Motor neuron (in vitro differentiated cells): ENCODE measurements at regions not wholly inside any gene's neighbourhood (a gene's known extent, or its start where the extent isn't known, plus 50 kb on each side); places are given as distances from the start of the nearest gene placed in this dataset.
"Not testable (repeated sequence)": the region's sequence is repeated elsewhere in the genome, so short reads cannot be mapped to it uniquely, and the experiment has no call there.

Source experiments
- ATAC-seq, 8 experiments: fragments of 200-7000 bp; cut with Tn5 transposase; replicated peaks in 6 of 8; 2 replicates each; pipeline ENCODE4 v1.8.0; 2021; ENCODE audit warnings: mild to moderate bottlenecking in 8 of 8, moderate library complexity in 8 of 8
- H3K27ac ChIP-seq, 2 donors: fragments of 250-450 bp; sonication (Bioruptor Pico); 2 replicates each; pipeline ENCODE4 v1.9.0; 2021; ENCODE audit warnings: antibody characterized with exemption in 2 of 2, mild to moderate bottlenecking in 2 of 2, moderate library complexity in 1 of 2
- H3K4me1 ChIP-seq, 2 donors: fragments of 250-450 bp; sonication (Bioruptor Pico); replicated peaks in 1 of 2; 2 replicates each; pipeline ENCODE4 v1.6.1; 2021; ENCODE audit warnings: antibody characterized with exemption in 2 of 2, mild to moderate bottlenecking in 2 of 2, moderate library complexity in 1 of 2
- H3K4me3 ChIP-seq, 5 donors: fragments of 250-450 bp; sonication (Bioruptor Pico); 2 replicates each; pipeline ENCODE4 v1.9.0; 2021; ENCODE audit warnings: antibody characterized with exemption in 5 of 5, mild to moderate bottlenecking in 5 of 5, moderate library complexity in 4 of 5
- WGBS, 10 experiments: fragments of 450-650 bp; shearing (Covaris generic); methylation state at CpG; one replicate each; pipeline ENCODE4 v1.0.0; 2022; 5-methylcytosine and 5-hydroxymethylcytosine counted together
- in situ Hi-C, 9 experiments: fragments of 400-800 bp; cut with MboI; loops; one replicate each; pipeline ENCODE4 v1.15.0; 2021; ENCODE audit warnings: low sequenced_read_pairs in 9 of 9, low pct_unique_long_range_greater_than_20kb in 2 of 9; ENCODE audit not compliant: unreplicated experiment in 9 of 9

- 40 to 95% (median 70%) methylated on average over 1 to 4 of the region's 23 CpGs; no CpG with 5 or more reads in 6 of the 10 experiments for WGBS, 10 experiments
- no peak for ATAC-seq
- in situ Hi-C loops, result no loop called here
- Histone ChIP-seq H3K4me3 (no peak overlapping the region), H3K4me1 (no peaks in the 10 kb centered on the region), H3K27ac (no peak overlapping the region)
Observed at GRCh38 chr13:109318945-109319590, 467.3 kb downstream of the IRS2 start.

- Histone ChIP-seq H3K4me1 (no peaks in the 10 kb centered on the region), H3K27ac (no peak overlapping the region), H3K4me3 (no peak overlapping the region)
- 43 to 100% (median 94%) methylated on average over 2 to 3 of the region's 4 CpGs; no CpG with 5 or more reads in 5 of the 10 experiments for WGBS, 10 experiments
- ATAC-seq, result no peak
- in situ Hi-C loops, result no loop called here
Observed at GRCh38 chr13:109315481-109315880, 470.9 kb downstream of the IRS2 start.

DNA sequence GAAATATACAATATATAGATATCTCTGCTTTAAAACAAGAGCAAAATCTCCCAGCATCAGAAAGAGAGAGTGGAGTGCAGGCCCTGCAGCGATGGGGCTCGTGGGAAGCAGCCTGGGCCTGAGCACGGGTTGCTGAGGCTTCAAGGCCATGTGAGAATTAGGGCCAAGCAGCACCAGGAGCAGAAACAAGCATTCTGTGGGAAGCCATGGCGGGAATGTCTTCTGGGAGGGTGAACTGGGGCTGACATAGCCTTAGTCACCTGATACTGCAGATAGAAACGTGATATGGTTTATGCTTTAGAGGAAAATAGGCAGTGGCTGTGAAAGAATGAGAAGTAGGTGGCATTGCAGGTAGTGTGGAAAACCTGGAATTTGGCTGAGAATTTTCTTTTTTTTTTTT lies 472.3 kb downstream of the IRS2 start:
- no peak overlapping the region for H3K4me3 ChIP-seq
- H3K4me1 ChIP-seq, result no peaks in the 10 kb centered on the region
- WGBS, 10 experiments, result 20 to 96% (median 81%) methylated on average over 2 to 5 of the region's 5 CpGs
- H3K27ac ChIP-seq, result no peak overlapping the region
- in situ Hi-C loops, result no loop called here
- ATAC-seq, result no peak

DNA sequence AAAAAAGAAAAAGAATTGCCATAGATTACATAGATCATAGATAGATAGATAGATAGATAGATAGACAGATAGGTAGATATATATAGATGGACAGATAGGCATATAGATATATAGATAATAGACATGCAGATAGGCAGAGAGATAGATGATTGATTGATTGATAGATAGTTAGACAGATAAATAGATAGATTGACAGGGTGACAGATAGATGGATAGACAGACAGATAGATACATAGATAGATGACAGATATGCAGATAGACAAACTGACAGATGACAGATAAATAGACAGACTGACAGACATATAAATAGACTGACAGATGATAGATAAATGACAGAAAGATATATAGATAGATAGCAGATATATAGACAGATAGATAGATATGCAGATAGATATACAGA lies 474.0 kb downstream of the IRS2 start:
- in situ Hi-C loops, result no loop called here
- H3K27ac ChIP-seq, result no peak overlapping the region
- no peak overlapping the region for H3K4me3 ChIP-seq
- no peak for ATAC-seq
- H3K4me1 ChIP-seq, result no peaks in the 10 kb centered on the region

DNA sequence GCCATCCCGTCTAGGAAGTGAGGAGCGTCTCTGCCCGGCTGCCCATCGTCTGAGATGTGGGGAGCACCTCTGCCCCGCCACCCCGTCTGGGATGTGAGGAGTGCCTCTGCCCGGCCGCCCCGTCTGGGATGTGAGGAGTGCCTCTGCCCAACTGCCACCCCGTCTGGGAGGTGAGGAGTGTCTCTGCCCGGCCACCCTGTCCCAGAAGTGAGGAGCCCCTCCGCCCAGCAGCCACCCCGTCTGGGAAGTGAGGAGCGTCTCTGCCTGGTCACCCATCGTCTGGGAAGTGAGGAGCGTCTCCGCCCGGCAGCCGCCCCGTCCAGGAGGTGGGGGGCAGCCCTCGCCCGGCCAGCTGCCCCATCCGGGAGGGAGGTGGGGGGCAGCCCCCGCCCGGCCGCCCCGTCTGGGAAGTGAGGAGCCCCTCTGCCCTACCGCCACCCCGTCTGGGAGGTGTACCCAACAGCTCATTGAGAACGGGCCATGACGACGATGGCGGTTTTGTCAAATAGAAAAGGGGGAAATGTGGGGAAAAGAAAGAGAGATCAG lies 474.9 kb downstream of the IRS2 start:
- H3K27ac ChIP-seq, in situ Hi-C loops, H3K4me3 ChIP-seq, H3K4me1 ChIP-seq, ATAC-seq: not testable (repeated sequence)
- WGBS, 10 experiments, result no CpG with 5 or more reads among the region's 33 CpGs

GRCh38 chr13:109309625-109310363 lies 476.6 kb downstream of the IRS2 start:
- H3K4me1 ChIP-seq, result no peaks in the 10 kb centered on the region
- WGBS, 10 experiments, result 40 to 88% (median 81%) methylated on average over 2 to 11 of the region's 12 CpGs; no CpG with 5 or more reads in 1 of the 10 experiments
- ATAC-seq, result peak in 1 of 8 experiments; percentile 46
- in situ Hi-C loops, result no loop called here
- H3K27ac ChIP-seq, result no peak overlapping the region
- no peak overlapping the region for H3K4me3 ChIP-seq

- ATAC-seq, result no peak
- no peak overlapping the region for H3K27ac ChIP-seq
- in situ Hi-C loops, result no loop called here
- H3K4me1 ChIP-seq, result no peaks in the 10 kb centered on the region
- WGBS, 10 experiments, result 23 to 100% (median 78%) methylated on average over 1 to 4 of the region's 6 CpGs; no CpG with 5 or more reads in 2 of the 10 experiments
- H3K4me3 ChIP-seq, result no peak overlapping the region
Observed at GRCh38 chr13:109307027-109307426, 479.4 kb downstream of the IRS2 start.

- WGBS, 10 experiments, result 0 to 96% (median 53%) methylated on average over 1 to 5 of the region's 5 CpGs; no CpG with 5 or more reads in 4 of the 10 experiments
- no peak overlapping the region for H3K4me3 ChIP-seq
- H3K4me1 ChIP-seq, result peaks cover 0 to 6% of the 10 kb centered on the region in 2 donors
- in situ Hi-C loops, result no loop called here
- ATAC-seq, result no peak
- H3K27ac ChIP-seq, result no peak overlapping the region
Observed at GRCh38 chr13:109301726-109302125, 484.7 kb downstream of the IRS2 start.

DNA sequence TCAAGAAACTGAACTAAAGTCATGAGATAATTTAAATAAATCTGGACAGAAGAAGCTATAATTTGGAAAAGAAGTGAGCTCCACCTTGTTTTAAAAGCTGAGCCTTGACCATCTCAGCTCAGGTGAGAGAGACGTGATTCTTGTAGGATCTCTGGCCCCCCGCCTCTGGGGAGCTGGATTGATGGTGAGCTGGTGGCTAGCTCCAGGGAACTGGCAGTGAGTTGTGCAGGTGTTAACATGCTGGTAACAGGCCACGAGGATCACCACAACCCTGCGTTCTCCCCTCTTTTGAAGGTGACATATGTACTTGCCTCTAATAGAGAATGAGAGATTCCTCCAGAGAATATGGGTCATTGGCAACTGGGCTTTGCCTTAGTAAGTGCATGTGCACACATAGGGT lies 485.1 kb downstream of the IRS2 start:
- Histone ChIP-seq H3K4me1 (peaks cover 0 to 6% of the 10 kb centered on the region in 2 donors), H3K4me3 (no peak overlapping the region), H3K27ac (no peak overlapping the region)
- WGBS, 10 experiments, result 0 to 100% (median 80%) methylated on average over 1 to 4 of the region's 4 CpGs; no CpG with 5 or more reads in 2 of the 10 experiments
- ATAC-seq, result no peak
- in situ Hi-C loops, result no loop called here

DNA sequence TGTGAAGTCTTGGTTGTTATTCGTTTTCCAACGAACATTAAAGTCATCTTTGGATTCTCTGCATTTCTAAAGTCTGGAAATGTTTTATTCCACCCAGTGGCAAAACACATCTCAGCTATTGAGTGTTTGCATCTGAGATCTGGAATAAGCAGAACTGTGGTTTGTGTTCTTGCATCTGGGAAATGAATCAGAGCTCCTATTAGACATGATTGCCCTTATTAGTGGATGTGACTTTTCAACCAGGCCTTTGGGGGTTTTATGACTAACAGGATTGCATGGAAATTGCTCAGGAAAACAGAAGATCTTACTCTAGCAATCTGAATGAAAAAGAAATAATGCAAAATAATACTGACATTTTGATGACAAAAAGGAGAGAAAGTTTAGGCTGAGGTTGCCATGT lies 488.8 kb downstream of the IRS2 start:
- WGBS, 10 experiments, result 0 to 100% (median 45%) methylated on average over 2 of the region's 2 CpGs; no CpG with 5 or more reads in 2 of the 10 experiments
- H3K4me1 ChIP-seq, result peaks cover 0 to 6% of the 10 kb centered on the region in 2 donors
- peak in 2 of 8 experiments; percentile 88 to 90 for ATAC-seq
- in situ Hi-C loops, result no loop called here
- no peak overlapping the region for H3K4me3 ChIP-seq
- H3K27ac ChIP-seq, result no peak overlapping the region

- Histone ChIP-seq H3K4me1 (peaks cover 0 to 4% of the 10 kb centered on the region in 2 donors), H3K27ac (no peak overlapping the region), H3K4me3 (no peak overlapping the region)
- ATAC-seq, result no peak
- in situ Hi-C loops, result no loop called here
- WGBS, 10 experiments, result 67 to 100% (median 90%) methylated on average over 1 of the region's 3 CpGs; no CpG with 5 or more reads in 6 of the 10 experiments
Observed at GRCh38 chr13:109293166-109293565, 493.2 kb downstream of the IRS2 start.

GRCh38 chr13:109288151-109288709 lies 498.2 kb downstream of the IRS2 start:
- in situ Hi-C loops, result no loop called here
- ATAC-seq, result no peak
- H3K27ac ChIP-seq, result no peak overlapping the region
- WGBS, 10 experiments, result 47 to 93% (median 88%) methylated on average over 2 to 6 of the region's 6 CpGs
- no peak overlapping the region for H3K4me3 ChIP-seq
- H3K4me1 ChIP-seq, result peaks cover 4 to 5% of the 10 kb centered on the region in 2 donors

DNA sequence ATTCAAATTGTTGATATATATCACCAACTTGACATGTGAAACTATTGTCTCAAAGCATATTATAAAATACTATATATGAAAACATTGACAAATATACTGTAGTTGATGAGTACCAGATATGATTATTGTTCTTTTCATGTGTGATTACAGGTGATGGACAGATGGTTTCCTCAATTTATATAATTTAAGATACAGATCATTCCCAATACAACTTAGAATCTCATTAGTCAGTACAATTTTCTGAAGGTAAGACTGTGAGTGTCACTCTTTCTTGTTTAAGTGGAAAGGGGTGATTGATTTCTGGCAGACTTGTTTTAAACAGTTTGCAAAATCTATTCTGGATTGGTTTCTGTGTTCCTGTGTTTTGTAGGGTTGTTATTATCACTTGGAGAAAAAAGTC lies 498.8 kb downstream of the IRS2 start:
- in situ Hi-C loops, result no loop called here
- H3K4me1 ChIP-seq, result peaks cover 4 to 5% of the 10 kb centered on the region in 2 donors
- H3K27ac ChIP-seq, result no peak overlapping the region
- no peak for ATAC-seq
- H3K4me3 ChIP-seq, result no peak overlapping the region
